ENCODE measurements at regions not wholly inside any gene's neighbourhood (a gene's known extent, or its start where the extent isn't known, plus 50 kb on each side); places are given as distances from the start of the nearest gene placed in this dataset.

DNA sequence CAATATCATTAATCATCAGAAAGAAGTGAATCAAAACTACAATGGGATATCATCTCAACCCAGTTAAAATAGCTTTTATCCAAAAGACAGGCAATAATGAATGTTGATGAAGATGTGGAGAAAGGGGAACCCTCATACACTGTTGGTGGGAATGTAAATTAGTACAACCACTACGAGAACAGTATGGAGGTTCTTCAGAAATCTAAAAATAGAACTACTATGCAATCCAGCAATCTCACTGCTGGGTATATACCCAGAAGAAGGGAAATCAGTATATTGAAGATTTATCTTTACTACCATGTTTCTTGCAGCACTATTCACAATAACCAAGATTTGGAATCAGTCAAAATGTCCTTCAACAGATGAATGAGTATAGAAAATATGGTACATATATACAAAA, 189.8 kb downstream of the HHIPL2 start:
- DNase-seq: no peak

DNA sequence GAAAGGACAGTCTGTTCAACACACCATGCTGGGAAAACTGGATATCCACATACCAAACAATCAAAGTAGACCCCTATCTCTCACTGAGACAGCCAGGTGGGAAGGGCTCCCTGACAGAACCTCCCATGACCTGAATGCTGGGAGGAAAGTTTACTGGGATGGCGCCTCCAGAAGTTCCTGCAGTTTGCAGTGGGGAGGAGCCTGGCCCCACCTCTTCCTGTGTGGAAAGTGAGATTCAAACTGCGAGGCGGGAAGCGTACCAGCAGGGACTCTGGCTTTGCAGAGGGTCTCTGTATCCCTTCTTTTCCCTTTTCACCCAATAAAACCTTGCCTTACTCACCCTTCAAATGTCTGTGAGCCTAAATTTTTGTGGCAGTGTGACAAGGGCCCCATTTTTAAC, 190.7 kb downstream of the HHIPL2 start:
- DNase-seq: no peak

GRCh38 chr1:222347627-222348026, 200.3 kb downstream of the HHIPL2 start:
- DNase-seq: no peak

GRCh38 chr1:222346955-222347354, 200.9 kb downstream of the HHIPL2 start:
- no peak for DNase-seq

GRCh38 chr1:222339376-222339947, 208.4 kb downstream of the HHIPL2 start:
- DNase-seq: no peak

- DNase-seq: no peak
These were observed 212.3 kb downstream of the HHIPL2 start for GRCh38 chr1:222335586-222335985.

DNA sequence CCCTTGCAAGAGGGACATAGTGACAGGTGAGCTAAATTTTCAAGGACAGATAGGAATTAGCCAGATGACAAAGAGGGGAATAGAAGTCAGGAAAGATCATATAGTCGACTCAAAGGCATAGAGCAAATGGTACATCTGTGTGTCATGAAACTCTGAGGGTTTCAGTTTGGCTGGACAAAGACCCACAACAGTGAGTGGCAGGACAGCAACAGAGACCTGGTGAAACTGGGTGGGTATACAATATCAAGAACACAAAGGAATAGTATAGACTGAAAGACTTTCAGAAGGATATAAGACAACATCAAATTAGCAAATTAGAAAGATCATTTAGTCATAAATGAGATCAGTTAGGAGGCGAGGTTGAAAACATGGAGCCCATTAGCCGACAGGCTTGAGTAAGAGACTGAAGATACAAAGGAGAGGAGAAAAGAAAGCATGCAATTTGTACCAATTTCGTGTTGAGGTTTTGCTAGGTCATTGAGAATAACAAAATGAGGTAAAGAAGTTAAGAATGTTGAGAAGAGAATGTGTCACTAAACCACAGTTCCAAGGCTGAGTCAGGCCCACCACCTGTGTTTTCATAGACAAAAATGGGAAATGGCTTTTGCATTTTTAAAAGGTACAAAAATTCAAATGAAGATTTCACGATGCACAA, 213.8 kb downstream of the HHIPL2 start:
- DNase-seq: no peak

DNA sequence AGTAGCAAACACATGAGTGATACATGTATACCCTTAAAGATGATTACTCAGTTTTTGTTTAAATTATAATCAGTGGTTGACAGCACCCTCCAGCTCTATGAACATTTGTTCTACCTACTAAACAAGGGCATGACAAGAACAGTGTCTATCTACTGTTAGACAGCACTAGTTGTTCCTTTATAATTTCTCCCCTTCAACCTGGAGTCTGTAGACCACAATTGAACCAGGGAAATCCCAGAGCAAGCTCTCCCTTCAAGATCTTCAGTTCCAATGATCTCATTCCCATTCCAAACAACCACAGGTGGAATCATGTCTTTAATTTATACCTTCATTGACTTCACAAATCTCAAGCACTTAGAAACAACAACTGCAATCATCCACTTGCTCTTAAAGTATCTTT, 216.1 kb downstream of the HHIPL2 start:
- no peak for DNase-seq

DNA sequence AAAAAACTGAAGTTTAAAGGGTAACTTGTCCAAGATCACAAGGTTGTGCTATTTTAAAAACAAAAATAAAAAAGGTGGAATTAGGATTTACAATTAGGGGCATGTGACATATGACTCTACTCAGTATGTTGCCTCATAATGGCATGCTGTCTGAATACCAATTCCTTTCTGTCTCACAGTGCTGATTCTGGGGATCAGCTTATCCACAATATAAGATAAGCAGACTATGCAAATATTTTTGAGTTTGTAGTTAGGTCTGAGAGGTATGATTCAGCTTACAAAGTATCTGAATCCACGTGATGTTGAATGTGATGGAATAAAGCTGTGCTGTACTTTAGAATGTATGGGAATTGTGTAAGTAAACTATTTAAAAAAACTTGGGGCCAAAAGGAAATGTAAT, 216.6 kb downstream of the HHIPL2 start:
- DNase-seq: no peak

- DNase-seq: no peak
These were observed 218.3 kb downstream of the HHIPL2 start for GRCh38 chr1:222329493-222330045.

DNA sequence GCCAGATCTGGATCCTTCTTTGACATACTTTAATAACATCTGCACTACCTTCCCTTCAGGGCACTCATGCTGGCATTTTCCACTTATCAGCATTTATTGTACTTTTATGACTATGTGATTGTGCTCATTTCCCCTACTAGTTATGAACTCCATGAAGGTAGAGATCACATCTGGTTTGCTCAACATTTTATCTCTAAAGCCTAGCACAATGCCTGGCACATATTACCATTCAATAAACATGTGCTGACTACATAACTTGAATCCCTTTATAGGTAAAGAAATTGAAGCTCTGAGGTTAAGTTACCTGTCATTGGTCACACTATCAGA, 221.2 kb downstream of the HHIPL2 start:
- no peak for DNase-seq

GRCh38 chr1:222326006-222326709, 221.7 kb downstream of the HHIPL2 start:
- no peak for DNase-seq

- no peak for DNase-seq
These were observed 222.4 kb downstream of the HHIPL2 start for GRCh38 chr1:222325506-222325905.

DNA sequence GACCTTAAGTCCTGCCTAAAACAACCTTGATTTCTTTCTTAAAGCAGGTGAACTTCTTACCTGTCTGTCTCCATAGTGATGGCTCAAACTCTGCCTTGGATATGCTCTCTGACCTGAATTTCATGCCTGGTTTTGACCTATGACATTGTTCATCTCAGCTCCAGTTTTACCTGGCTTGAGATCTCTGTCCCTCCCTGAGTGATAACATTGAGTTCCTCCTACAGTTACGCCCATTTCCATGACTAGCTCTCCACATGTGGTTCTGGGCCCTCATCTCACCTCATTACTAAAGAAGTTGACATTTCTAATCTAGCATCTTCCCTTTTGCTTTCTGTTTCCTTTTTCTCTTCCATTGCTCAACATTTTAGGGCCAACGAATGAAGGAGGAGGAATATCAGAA, 233.1 kb downstream of the HHIPL2 start:
- DNase-seq: no peak

- peak in 2 of 5 donors; percentile 3 to 4 for DNase-seq
These were observed 237.1 kb downstream of the HHIPL2 start for GRCh38 chr1:222310836-222311235.

DNA sequence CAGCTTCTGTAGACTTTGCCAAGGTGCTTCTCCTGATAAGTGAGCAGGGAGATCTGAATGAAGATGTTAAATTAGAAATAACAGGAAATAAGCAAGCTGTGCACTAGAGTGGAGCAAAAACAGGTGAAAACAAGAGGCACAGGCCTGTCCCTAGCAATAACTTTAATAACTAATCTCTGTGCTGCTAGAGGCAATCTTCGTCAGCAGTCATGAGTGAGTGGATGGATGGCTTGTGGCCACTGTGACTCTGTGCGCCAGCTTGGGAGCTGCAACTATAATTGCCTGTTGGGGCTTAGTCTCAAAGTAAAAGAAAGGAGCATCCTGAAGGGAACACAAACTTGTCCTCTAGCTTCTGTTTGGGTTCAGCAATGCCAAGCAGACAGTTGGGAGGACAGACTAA, 240.3 kb downstream of the HHIPL2 start:
- DNase-seq: no peak

- no peak for DNase-seq
These were observed 241.4 kb downstream of the HHIPL2 start for GRCh38 chr1:222306512-222306911.

- no peak for DNase-seq
These were observed 241.9 kb downstream of the HHIPL2 start for GRCh38 chr1:222306011-222306410.

DNA sequence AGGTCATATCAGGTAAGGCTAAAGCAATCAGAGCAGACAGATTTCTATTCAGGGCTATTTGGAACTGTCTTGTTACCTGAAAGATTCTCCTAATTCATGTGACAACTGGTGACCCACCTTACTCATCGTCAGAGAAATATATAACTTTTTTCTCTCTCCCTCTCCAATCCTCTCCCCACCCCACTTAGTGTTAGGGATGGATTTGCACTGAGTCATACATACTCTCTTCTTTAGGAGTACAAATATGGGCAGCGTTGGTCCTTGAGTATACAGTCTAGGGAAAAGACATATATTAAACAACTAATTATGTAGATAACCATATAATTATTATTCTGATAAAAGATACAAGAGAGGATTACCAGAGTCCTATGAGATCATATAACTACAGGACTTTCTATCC, 246.3 kb downstream of the HHIPL2 start:
- no peak for DNase-seq

- DNase-seq: no peak
These were observed 248.4 kb downstream of the HHIPL2 start for GRCh38 chr1:222299524-222299923.

- DNase-seq: no peak
These were observed 257.0 kb downstream of the HHIPL2 start for GRCh38 chr1:222290866-222291265.

GRCh38 chr1:222288053-222288452, 259.9 kb downstream of the HHIPL2 start:
- DNase-seq: no peak

GRCh38 chr1:222286011-222286410, 261.9 kb downstream of the HHIPL2 start:
- DNase-seq: no peak

- DNase-seq: no peak
These were observed 262.4 kb downstream of the HHIPL2 start for GRCh38 chr1:222285526-222285925.
